Keratinocyte (primary cell): ENCODE measurements at regions not wholly inside any gene's neighbourhood (a gene's known extent, or its start where the extent isn't known, plus 50 kb on each side); places are given as distances from the start of the nearest gene placed in this dataset.

Experiments used
- CTCF ChIP-seq, 3 experiments: IDR thresholded peaks in 1 of 3; conservative IDR thresholded peaks in 1 of 3; optimal IDR thresholded peaks in 1 of 3; 2 replicates in 2 of 3; 3 replicates in 1 of 3; pipeline versions ENCODE3 to v1.5.1; 2011; ENCODE audit warnings: low read length in 3 of 3, mild to moderate bottlenecking in 3 of 3, moderate library complexity in 2 of 3, control low read depth in 1 of 3, inconsistent platforms in 1 of 3; ENCODE audit not compliant: insufficient read depth in 2 of 3; ENCODE audit errors: extremely low read depth in 1 of 3
- EZH2 ChIP-seq: IDR thresholded peaks from one replicate; pipeline ENCODE4 v1.6.1; 2012; ENCODE audit warnings: inconsistent platforms, mild to moderate bottlenecking, low read length, moderate library complexity

- TF ChIP-seq CTCF (optimal IDR thresholded peaks at IDR 0.05 in 1 of 3, IDR thresholded peaks at IDR 0.05 in 1 of 3, conservative IDR thresholded peaks at IDR 0.05 in 1 of 3; ENCODE audit: extremely low read depth in 1 of 3, insufficient read depth in 2 of 3, low read length in 3 of 3), result no peak
- TF ChIP-seq EZH2, result no peak
These were observed 238.8 kb upstream of the RGS6 start for GRCh38 chr14:71693381-71693780.
